Mammary epithelial cell (primary cell): ENCODE measurements at regions not wholly inside any gene's neighbourhood (a gene's known extent, or its start where the extent isn't known, plus 50 kb on each side); places are given as distances from the start of the nearest gene placed in this dataset.

Source experiments
- EZH2 ChIP-seq: IDR thresholded peaks from 2 replicates; pipeline ENCODE4 v1.6.1; 2012; ENCODE audit warnings: low read length, inconsistent platforms, borderline replicate concordance
- TF ChIP-seq, protein P1 (sequence below), 2 donors: IDR thresholded peaks in 1 of 2; conservative IDR thresholded peaks in 1 of 2; 2 replicates each; pipeline ENCODE4 v1.5.1; 2011 to 2012; ENCODE audit warnings: inconsistent platforms in 2 of 2, low read length in 2 of 2, mild to moderate bottlenecking in 2 of 2, control low read depth in 1 of 2, low read depth in 1 of 2; ENCODE audit not compliant: insufficient read depth in 1 of 2; ENCODE audit errors: extremely low read depth in 1 of 2

- TF ChIP-seq, protein P1, sequence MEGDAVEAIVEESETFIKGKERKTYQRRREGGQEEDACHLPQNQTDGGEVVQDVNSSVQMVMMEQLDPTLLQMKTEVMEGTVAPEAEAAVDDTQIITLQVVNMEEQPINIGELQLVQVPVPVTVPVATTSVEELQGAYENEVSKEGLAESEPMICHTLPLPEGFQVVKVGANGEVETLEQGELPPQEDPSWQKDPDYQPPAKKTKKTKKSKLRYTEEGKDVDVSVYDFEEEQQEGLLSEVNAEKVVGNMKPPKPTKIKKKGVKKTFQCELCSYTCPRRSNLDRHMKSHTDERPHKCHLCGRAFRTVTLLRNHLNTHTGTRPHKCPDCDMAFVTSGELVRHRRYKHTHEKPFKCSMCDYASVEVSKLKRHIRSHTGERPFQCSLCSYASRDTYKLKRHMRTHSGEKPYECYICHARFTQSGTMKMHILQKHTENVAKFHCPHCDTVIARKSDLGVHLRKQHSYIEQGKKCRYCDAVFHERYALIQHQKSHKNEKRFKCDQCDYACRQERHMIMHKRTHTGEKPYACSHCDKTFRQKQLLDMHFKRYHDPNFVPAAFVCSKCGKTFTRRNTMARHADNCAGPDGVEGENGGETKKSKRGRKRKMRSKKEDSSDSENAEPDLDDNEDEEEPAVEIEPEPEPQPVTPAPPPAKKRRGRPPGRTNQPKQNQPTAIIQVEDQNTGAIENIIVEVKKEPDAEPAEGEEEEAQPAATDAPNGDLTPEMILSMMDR (conservative IDR thresholded peaks at IDR 0.05 in 1 of 2, IDR thresholded peaks at IDR 0.05 in 1 of 2; ENCODE audit: extremely low read depth in 1 of 2, insufficient read depth in 1 of 2, low read depth in 1 of 2, low read length in 2 of 2), result no peak
- TF ChIP-seq EZH2, result no peak
These were observed 93.6 kb upstream of the LPP start for GRCh38 chr3:188060264-188060835.
